ENCODE measurements at regions not wholly inside any gene's neighbourhood (a gene's known extent, or its start where the extent isn't known, plus 50 kb on each side); places are given as distances from the start of the nearest gene placed in this dataset.

DNA sequence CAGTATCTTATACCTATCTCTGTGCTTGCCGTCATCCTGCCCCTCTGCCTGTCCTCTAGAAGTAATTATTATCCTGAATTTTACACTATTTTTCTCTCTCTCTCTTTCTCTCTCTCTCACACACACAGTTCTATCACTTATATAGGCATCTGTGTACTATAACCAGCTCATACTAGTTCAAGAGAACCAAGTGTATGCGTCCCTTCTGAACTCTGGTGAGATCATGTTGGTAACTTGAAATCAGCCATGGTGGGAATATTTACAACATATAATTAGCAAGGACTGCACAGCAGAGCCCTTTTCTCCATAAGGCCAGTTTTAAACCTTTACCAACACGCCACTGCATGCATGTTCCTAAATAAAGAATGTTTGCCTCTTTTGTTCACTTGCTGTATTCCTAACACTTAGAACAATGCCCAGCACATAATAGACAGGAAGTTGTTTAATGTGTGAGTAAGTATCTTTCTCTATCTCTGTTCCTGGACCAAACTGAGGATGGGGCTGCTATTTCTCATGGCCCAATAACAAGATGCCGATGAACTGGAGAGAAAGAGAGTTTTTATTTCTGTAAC, 51.1 kb upstream of the IL21 start:
- Mint-ChIP-seq H3K4me1 (ENCODE audit: low read depth) (peaks cover 58% of the 10 kb centered on the region), H3K9me3 (peaks cover 8% of the 10 kb centered on the region), H3K27me3 (ENCODE audit: low read depth) (no peaks in the 10 kb centered on the region), H3K4me3 (no peak overlapping the region), H3K36me3 (ENCODE audit: low read depth) (no peaks in the 10 kb centered on the region), H3K27ac (peak overlapping the region; percentile 3)
- DNase-seq (ENCODE audit: low spot score) = no peak

DNA sequence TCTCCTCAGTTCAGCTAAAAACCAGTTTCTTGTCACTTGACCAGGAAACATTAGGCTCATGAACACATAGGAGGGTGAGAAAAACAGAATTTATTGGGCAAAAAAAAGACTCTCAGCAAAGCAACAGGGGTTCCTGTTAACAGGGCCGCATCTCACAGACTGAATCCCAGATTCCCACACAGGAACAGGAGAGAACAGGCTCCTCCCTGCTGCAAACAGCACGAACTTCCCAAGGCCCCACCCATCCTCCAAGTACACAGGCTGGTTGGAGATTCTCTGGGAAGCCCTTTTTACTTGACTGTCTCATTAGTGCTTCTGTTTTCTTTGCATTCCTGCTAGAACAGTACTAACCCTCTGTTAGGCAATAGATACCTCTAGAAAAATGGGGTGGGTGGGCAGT, 52.4 kb upstream of the IL21 start:
- Mint-ChIP-seq H3K36me3 (ENCODE audit: low read depth) (no peaks in the 10 kb centered on the region), H3K4me3 (no peak overlapping the region), H3K9me3 (peaks cover 8% of the 10 kb centered on the region), H3K4me1 (ENCODE audit: low read depth) (peaks cover 48% of the 10 kb centered on the region), H3K27ac (no peak overlapping the region), H3K27me3 (ENCODE audit: low read depth) (no peaks in the 10 kb centered on the region)
- DNase-seq (ENCODE audit: low spot score) = no peak

GRCh38 chr4:122674371-122674770, 53.5 kb upstream of the IL21 start:
- DNase-seq (ENCODE audit: low spot score) = no peak
- H3K27ac Mint-ChIP-seq = peak overlapping the region; percentile 47
- H3K27me3 Mint-ChIP-seq (ENCODE audit: low read depth) = no peaks in the 10 kb centered on the region
- H3K4me1 Mint-ChIP-seq (ENCODE audit: low read depth) = peaks cover 37% of the 10 kb centered on the region
- H3K36me3 Mint-ChIP-seq (ENCODE audit: low read depth) = no peaks in the 10 kb centered on the region
- peaks cover 8% of the 10 kb centered on the region for H3K9me3 Mint-ChIP-seq
- H3K4me3 Mint-ChIP-seq = peak overlapping the region; percentile 11

DNA sequence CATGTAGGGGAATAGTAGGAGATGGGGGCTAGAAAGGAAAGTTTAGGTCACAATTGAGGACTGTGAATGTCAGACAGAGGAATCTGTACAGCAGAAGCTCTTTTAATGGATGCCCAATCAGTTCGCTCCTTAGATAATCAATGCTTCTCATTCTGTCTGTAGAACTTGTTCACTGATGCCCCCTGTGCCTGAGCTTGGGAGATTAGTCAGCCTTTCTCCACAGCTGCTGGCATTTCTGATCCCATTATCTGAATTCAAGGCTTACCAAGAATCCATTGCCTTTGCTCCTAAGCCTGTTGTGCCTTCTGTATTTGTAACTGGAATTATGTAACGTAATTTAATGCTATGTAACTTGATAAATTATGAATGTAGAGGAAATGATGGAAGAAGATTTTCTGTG, 53.2 kb upstream of the BBS12 start:
- Mint-ChIP-seq H3K36me3 (ENCODE audit: low read depth) (peaks cover 13% of the 10 kb centered on the region), H3K27me3 (ENCODE audit: low read depth) (no peaks in the 10 kb centered on the region), H3K27ac (no peak overlapping the region), H3K9me3 (peaks cover 37% of the 10 kb centered on the region), H3K4me1 (ENCODE audit: low read depth) (peaks cover 14% of the 10 kb centered on the region), H3K4me3 (no peak overlapping the region)
- DNase-seq (ENCODE audit: low spot score) = no peak

DNA sequence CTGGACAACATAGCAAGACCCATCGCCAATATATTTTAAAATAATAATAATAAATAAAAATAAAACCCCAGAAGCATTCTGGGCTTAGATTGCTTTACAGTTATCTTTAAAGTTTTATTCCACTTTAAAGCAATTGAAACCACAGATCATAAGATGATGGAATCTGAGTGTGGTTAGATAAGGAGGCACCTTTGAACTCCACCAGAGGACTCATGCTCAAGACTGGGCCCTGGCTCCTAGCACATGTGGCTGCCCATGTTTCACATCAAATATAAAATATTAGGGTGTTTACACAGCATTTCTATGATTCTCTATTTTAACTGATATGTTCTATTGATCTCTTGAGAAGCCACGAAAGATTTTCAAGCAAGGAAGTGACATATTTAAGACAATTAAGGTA, 52.6 kb upstream of the BBS12 start:
- no peak overlapping the region for H3K4me3 Mint-ChIP-seq
- peaks cover 13% of the 10 kb centered on the region for H3K36me3 Mint-ChIP-seq (ENCODE audit: low read depth)
- DNase-seq (ENCODE audit: low spot score) = no peak
- peaks cover 42% of the 10 kb centered on the region for H3K9me3 Mint-ChIP-seq
- no peak overlapping the region for H3K27ac Mint-ChIP-seq
- peaks cover 7% of the 10 kb centered on the region for H3K4me1 Mint-ChIP-seq (ENCODE audit: low read depth)
- no peaks in the 10 kb centered on the region for H3K27me3 Mint-ChIP-seq (ENCODE audit: low read depth)

GRCh38 chr4:122681568-122681967, 50.9 kb upstream of the BBS12 start:
- no peak for DNase-seq (ENCODE audit: low spot score)
- peaks cover under 1% of the 10 kb centered on the region for H3K4me1 Mint-ChIP-seq (ENCODE audit: low read depth)
- H3K4me3 Mint-ChIP-seq = no peak overlapping the region
- H3K27ac Mint-ChIP-seq = no peak overlapping the region
- H3K9me3 Mint-ChIP-seq = peaks cover 36% of the 10 kb centered on the region
- H3K27me3 Mint-ChIP-seq (ENCODE audit: low read depth) = no peaks in the 10 kb centered on the region
- peaks cover 13% of the 10 kb centered on the region for H3K36me3 Mint-ChIP-seq (ENCODE audit: low read depth)
